H9 (cell line): ENCODE measurements at regions not wholly inside any gene's neighbourhood (a gene's known extent, or its start where the extent isn't known, plus 50 kb on each side); places are given as distances from the start of the nearest gene placed in this dataset.

ENCODE experiments used
- DNase-seq: peaks from one replicate; pipeline ENCODE4 v3.0.0-alpha.2; 2017
- H2AFZ ChIP-seq: one replicate; pipeline ENCODE4 v1.6.1; 2013; ENCODE audit warnings: mild to moderate bottlenecking, low read length, control low read depth, moderate library complexity
- H2AK5ac ChIP-seq: 2 replicates; pipeline ENCODE4 v1.6.1; 2013; ENCODE audit warnings: low read length, control low read depth, mixed read lengths; ENCODE audit not compliant: insufficient read length
- H2BK120ac ChIP-seq: one replicate; pipeline ENCODE4 v1.6.1; 2013; ENCODE audit warnings: low read depth, mild to moderate bottlenecking, low read length, control low read depth, inconsistent platforms; ENCODE audit not compliant: poor library complexity, severe bottlenecking
- H2BK12ac ChIP-seq: 2 replicates; pipeline ENCODE4 v1.6.1; 2013; ENCODE audit warnings: low read length, control low read depth, mixed read lengths, low read depth; ENCODE audit not compliant: insufficient read length
- H2BK15ac ChIP-seq: 2 replicates; pipeline ENCODE4 v1.6.1; 2013; ENCODE audit warnings: low read depth, low read length, control low read depth
- H2BK20ac ChIP-seq: one replicate; pipeline ENCODE4 v1.6.1; 2013; ENCODE audit warnings: low read depth, mild to moderate bottlenecking, low read length, control low read depth, inconsistent platforms; ENCODE audit not compliant: poor library complexity, severe bottlenecking
- H2BK5ac ChIP-seq: 2 replicates; pipeline ENCODE4 v1.6.1; 2013; ENCODE audit warnings: low read length, control low read depth, mixed read lengths; ENCODE audit not compliant: insufficient read length
- H3K14ac ChIP-seq: 2 replicates; pipeline ENCODE4 v1.6.1; 2013; ENCODE audit warnings: low read length, control low read depth; ENCODE audit not compliant: insufficient read depth
- H3K18ac ChIP-seq: 2 replicates; pipeline ENCODE4 v1.6.1; 2013; ENCODE audit warnings: low read depth, mild to moderate bottlenecking, mixed read lengths, low read length, control low read depth; ENCODE audit not compliant: insufficient read length
- H3K23ac ChIP-seq: 2 replicates; pipeline ENCODE4 v1.6.1; 2013; ENCODE audit warnings: low read length, control low read depth, mixed read lengths, low read depth; ENCODE audit not compliant: insufficient read length
- H3K23me2 ChIP-seq: 2 replicates; pipeline ENCODE4 v1.6.1; 2013; ENCODE audit warnings: low read depth, mild to moderate bottlenecking, mixed read lengths, low read length, control low read depth; ENCODE audit not compliant: insufficient read length, poor library complexity, severe bottlenecking
- H3K27ac ChIP-seq: 2 replicates; pipeline ENCODE4 v1.5.1; 2013; ENCODE audit warnings: low read length, control low read depth, mixed read lengths, low read depth; ENCODE audit not compliant: insufficient read length
- H3K27me3 ChIP-seq: 2 replicates; pipeline ENCODE4 v1.6.1; 2013; ENCODE audit warnings: low read length, control low read depth, inconsistent platforms; ENCODE audit not compliant: insufficient read depth
- H3K4ac ChIP-seq: 2 replicates; pipeline ENCODE4 v1.6.1; 2013; ENCODE audit warnings: low read depth, mild to moderate bottlenecking, control low read depth, inconsistent platforms, low read length, moderate library complexity
- H3K4me1 ChIP-seq: 2 replicates; pipeline ENCODE4 v1.6.1; 2013; ENCODE audit warnings: low read length, control low read depth, inconsistent platforms; ENCODE audit not compliant: insufficient read depth
- H3K4me2 ChIP-seq: 2 replicates; pipeline ENCODE4 v1.6.1; 2013; ENCODE audit warnings: low read length, control low read depth, mixed read lengths; ENCODE audit not compliant: insufficient read length, insufficient read depth
- H3K56ac ChIP-seq: 2 replicates; pipeline ENCODE4 v1.6.1; 2013; ENCODE audit warnings: low read depth, mild to moderate bottlenecking, mixed read lengths, low read length, control low read depth; ENCODE audit not compliant: insufficient read length
- H3K79me1 ChIP-seq: 2 replicates; pipeline ENCODE4 v1.6.1; 2013; ENCODE audit warnings: low read depth, mild to moderate bottlenecking, moderate library complexity, low read length, control low read depth, inconsistent platforms; ENCODE audit not compliant: insufficient read depth, poor library complexity, severe bottlenecking
- H3K79me2 ChIP-seq: 2 replicates; pipeline ENCODE4 v1.6.1; 2013; ENCODE audit warnings: low read length, control low read depth, inconsistent platforms; ENCODE audit not compliant: insufficient read depth
- H3K9ac ChIP-seq: 2 replicates; pipeline ENCODE4 v1.6.1; 2013; ENCODE audit warnings: low read length, control low read depth, mixed read lengths; ENCODE audit not compliant: insufficient read length; ENCODE audit errors: extremely low read depth
- H3K9me3 ChIP-seq: one replicate; pipeline ENCODE4 v1.6.1; 2013; ENCODE audit warnings: low read depth, low read length, inconsistent platforms; ENCODE audit not compliant: control insufficient read depth
- H3T11ph ChIP-seq: one replicate; pipeline ENCODE4 v1.6.1; 2013; ENCODE audit warnings: mild to moderate bottlenecking, low read length, control low read depth, inconsistent platforms
- H4K20me1 ChIP-seq: one replicate; pipeline ENCODE4 v1.6.1; 2013; ENCODE audit not compliant: control insufficient read depth, insufficient read length, insufficient read depth
- H4K5ac ChIP-seq: 2 replicates; pipeline ENCODE4 v1.6.1; 2013; ENCODE audit warnings: low read depth, mild to moderate bottlenecking, mixed read lengths, low read length, control low read depth; ENCODE audit not compliant: insufficient read length
- H4K8ac ChIP-seq: replicated peaks from 2 replicates; pipeline ENCODE4 v1.6.1; 2013; ENCODE audit warnings: low read length, control low read depth, mixed read lengths, low read depth; ENCODE audit not compliant: insufficient read length
- H4K91ac ChIP-seq: 2 replicates; pipeline ENCODE4 v1.6.1; 2013; ENCODE audit warnings: low read depth, mild to moderate bottlenecking, moderate library complexity, mixed read lengths, low read length, control low read depth; ENCODE audit not compliant: insufficient read length
- H3K27ac Mint-ChIP-seq, 3 experiments: 2 replicates in 2 of 3; 3 replicates in 1 of 3; pipeline ENCODE4 v1.8.0; 2020 to 2021; ENCODE audit warnings: mixed read lengths in 3 of 3, mild to moderate bottlenecking in 1 of 3, moderate library complexity in 1 of 3
- H3K27me3 Mint-ChIP-seq: 2 replicates; pipeline ENCODE4 v1.8.0; 2021; ENCODE audit warnings: low read depth, mild to moderate bottlenecking, moderate library complexity, mixed read lengths
- H3K36me3 Mint-ChIP-seq, 3 experiments: 2 replicates in 2 of 3; 3 replicates in 1 of 3; pipeline ENCODE4 v1.8.0; 2020 to 2021; ENCODE audit warnings: low read depth in 3 of 3, mixed read lengths in 3 of 3; ENCODE audit not compliant: insufficient read depth in 1 of 3
- H3K4me1 Mint-ChIP-seq, 2 experiments: 2 replicates each; pipeline ENCODE4 v1.8.0; 2020; ENCODE audit warnings: mixed read lengths in 2 of 2
- H3K4me3 Mint-ChIP-seq, 2 experiments: 2 replicates in 1 of 2; 3 replicates in 1 of 2; pipeline ENCODE4 v1.8.0; 2020 to 2021; ENCODE audit warnings: mild to moderate bottlenecking in 2 of 2, mixed read lengths in 2 of 2, moderate library complexity in 1 of 2
- H3K9me3 Mint-ChIP-seq, 2 experiments: 2 replicates in 1 of 2; 3 replicates in 1 of 2; pipeline ENCODE4 v1.8.0; 2020; ENCODE audit warnings: mild to moderate bottlenecking in 2 of 2, mixed read lengths in 2 of 2, moderate library complexity in 1 of 2
- WGBS: extraction: QIAGEN DNeasy Blood & Tissue Kit; methylation state at CpG from one replicate; pipeline ENCODE4 v1.1.7; 2013; ENCODE audit warnings: missing lambda C conversion rate, low lambda C conversion rate, mixed read lengths; ENCODE audit not compliant: insufficient read length; ENCODE audit errors: extremely low coverage; 5-methylcytosine and 5-hydroxymethylcytosine counted together
- TF ChIP-seq, protein P1 (sequence below): fragments of 200-600 bp; sonication (generic); conservative IDR thresholded peaks from 3 replicates; pipeline ENCODE4 v1.8.0; 2021; ENCODE audit warnings: antibody characterized with exemption, mild to moderate bottlenecking

DNA sequence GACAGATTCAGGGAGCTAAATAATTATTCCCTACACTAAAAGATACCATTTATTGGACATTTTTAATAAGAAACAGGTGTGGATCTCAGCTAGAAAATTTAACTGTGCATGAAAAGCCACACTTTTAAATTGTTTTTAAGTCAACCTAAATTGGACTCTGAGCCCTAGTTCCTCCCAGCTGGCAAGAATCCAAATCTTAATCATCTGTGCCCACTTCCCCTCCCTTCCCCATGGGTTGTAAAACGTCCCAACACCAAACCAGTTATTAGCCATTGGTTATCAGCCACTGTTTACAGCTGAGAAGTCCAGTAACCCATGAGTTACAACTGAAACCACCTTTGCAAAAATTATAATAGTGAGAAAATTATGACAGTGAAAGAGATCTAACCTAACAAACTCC lies 125.6 kb upstream of the S100G start:
- no peak overlapping the region for H2BK5ac ChIP-seq
- H3K4me3 Mint-ChIP-seq = no peak overlapping the region
- H3K27ac ChIP-seq = no peak overlapping the region
- no peak overlapping the region for H3K4me2 ChIP-seq
- DNase-seq = no peak
- H3K27me3 ChIP-seq = no peaks in the 10 kb centered on the region
- H2AK5ac ChIP-seq = no peak overlapping the region
- peaks cover 8 to 11% of the 10 kb centered on the region in 2 experiments for H3K4me1 Mint-ChIP-seq
- no peak overlapping the region for H3K56ac ChIP-seq
- H3K23me2 ChIP-seq = no peaks in the 10 kb centered on the region
- no peak overlapping the region for H3K4ac ChIP-seq
- WGBS = no CpG with 5 or more reads among the region's 1 CpG
- TF ChIP-seq, protein P1, sequence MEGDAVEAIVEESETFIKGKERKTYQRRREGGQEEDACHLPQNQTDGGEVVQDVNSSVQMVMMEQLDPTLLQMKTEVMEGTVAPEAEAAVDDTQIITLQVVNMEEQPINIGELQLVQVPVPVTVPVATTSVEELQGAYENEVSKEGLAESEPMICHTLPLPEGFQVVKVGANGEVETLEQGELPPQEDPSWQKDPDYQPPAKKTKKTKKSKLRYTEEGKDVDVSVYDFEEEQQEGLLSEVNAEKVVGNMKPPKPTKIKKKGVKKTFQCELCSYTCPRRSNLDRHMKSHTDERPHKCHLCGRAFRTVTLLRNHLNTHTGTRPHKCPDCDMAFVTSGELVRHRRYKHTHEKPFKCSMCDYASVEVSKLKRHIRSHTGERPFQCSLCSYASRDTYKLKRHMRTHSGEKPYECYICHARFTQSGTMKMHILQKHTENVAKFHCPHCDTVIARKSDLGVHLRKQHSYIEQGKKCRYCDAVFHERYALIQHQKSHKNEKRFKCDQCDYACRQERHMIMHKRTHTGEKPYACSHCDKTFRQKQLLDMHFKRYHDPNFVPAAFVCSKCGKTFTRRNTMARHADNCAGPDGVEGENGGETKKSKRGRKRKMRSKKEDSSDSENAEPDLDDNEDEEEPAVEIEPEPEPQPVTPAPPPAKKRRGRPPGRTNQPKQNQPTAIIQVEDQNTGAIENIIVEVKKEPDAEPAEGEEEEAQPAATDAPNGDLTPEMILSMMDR = no peak
- H3K79me2 ChIP-seq = no peaks in the 10 kb centered on the region
- no peaks in the 10 kb centered on the region for H3K79me1 ChIP-seq
- H2BK120ac ChIP-seq = no peak overlapping the region
- no peak overlapping the region for H2BK12ac ChIP-seq
- no peak overlapping the region for H4K8ac ChIP-seq
- no peak overlapping the region for H2BK20ac ChIP-seq
- no peak overlapping the region for H4K91ac ChIP-seq
- H3K27me3 Mint-ChIP-seq = no peaks in the 10 kb centered on the region
- no peak overlapping the region for H3K23ac ChIP-seq
- H2AFZ ChIP-seq = no peak overlapping the region
- H4K5ac ChIP-seq = no peak overlapping the region
- H2BK15ac ChIP-seq = no peak overlapping the region
- peaks cover 29 to 37% (median 36%) of the 10 kb centered on the region in 3 experiments for H3K36me3 Mint-ChIP-seq
- H3T11ph ChIP-seq = no peak overlapping the region
- H3K4me1 ChIP-seq = no peaks in the 10 kb centered on the region
- no peaks in the 10 kb centered on the region for H3K9me3 ChIP-seq
- H4K20me1 ChIP-seq = no peaks in the 10 kb centered on the region
- H3K9ac ChIP-seq = no peak overlapping the region
- peaks cover 26% of the 10 kb centered on the region in 2 experiments for H3K9me3 Mint-ChIP-seq
- no peak overlapping the region for H3K18ac ChIP-seq
- H3K14ac ChIP-seq = no peak overlapping the region
- H3K27ac Mint-ChIP-seq = no peak overlapping the region
